ENCODE measurements at regions not wholly inside any gene's neighbourhood (a gene's known extent, or its start where the extent isn't known, plus 50 kb on each side); places are given as distances from the start of the nearest gene placed in this dataset.

- DNase-seq: no peak
These were observed 555.3 kb downstream of the MIAT start for GRCh38 chr22:27212617-27213177.

- DNase-seq: no peak
These were observed 555.9 kb downstream of the MIAT start for GRCh38 chr22:27213294-27213693.

DNA sequence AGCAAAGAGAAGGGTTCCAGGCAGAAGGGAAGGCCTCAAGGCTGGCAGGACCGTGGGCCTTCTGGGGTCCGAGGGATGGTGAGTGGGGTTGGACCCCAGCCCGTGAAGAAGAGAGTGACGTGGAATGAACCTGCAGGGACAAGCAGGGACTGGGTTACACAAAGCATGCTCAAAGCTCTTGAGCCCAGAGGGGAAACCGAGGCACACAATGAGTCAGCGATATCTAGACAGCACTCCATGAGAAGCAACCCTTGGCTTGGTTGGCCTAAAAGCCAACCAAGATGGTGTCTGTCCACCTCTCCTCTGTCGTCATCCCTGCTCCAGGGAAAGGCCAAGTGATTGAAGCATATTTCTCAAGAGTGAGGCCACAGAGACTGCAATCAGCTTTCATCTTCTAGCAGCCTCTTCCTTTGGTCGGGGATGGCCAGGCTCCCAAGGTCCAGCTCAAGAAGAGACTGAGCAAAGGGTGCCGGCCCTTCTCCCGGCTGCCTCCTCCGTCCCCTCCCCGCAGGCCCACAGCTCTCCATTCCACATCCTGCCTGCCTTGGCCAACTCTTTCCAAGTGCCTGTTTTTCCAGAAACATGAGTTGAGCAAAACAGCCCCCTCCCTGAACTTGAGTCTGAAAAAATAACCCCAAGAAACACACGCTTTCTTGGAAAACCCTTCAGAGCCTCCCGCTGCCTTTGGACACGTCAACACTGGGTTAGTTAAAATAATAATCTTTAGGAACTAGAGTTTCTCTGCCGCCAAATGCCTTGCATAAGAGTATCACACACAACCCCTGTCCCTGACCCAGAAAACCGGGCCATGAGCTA, 556.6 kb downstream of the MIAT start:
- DNase-seq: no peak

DNA sequence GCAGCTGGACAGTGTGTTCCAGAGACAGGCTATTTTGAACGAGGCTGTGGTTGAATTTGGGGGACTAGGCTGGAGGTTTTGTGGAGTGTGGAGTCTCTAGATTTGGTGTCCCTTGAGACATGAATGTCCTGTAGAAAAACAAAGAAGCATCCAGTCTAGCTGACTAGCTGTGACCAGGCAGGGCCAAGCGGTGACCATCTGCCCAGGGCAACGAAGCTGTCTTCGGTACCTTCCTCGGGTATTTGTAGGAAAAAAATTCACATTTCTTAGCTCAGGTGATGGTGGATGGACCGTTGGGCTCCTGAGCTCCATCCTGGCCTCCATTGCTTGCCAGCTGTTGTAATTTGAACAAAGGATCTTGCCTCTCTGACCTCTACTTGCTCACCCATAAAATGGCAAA, 557.3 kb downstream of the MIAT start:
- no peak for DNase-seq

GRCh38 chr22:27215871-27216270, 558.5 kb downstream of the MIAT start:
- DNase-seq: no peak

- no peak for DNase-seq
These were observed 559.1 kb downstream of the MIAT start for GRCh38 chr22:27216444-27216843.

- DNase-seq: no peak
These were observed 559.8 kb downstream of the MIAT start for GRCh38 chr22:27217154-27217553.

DNA sequence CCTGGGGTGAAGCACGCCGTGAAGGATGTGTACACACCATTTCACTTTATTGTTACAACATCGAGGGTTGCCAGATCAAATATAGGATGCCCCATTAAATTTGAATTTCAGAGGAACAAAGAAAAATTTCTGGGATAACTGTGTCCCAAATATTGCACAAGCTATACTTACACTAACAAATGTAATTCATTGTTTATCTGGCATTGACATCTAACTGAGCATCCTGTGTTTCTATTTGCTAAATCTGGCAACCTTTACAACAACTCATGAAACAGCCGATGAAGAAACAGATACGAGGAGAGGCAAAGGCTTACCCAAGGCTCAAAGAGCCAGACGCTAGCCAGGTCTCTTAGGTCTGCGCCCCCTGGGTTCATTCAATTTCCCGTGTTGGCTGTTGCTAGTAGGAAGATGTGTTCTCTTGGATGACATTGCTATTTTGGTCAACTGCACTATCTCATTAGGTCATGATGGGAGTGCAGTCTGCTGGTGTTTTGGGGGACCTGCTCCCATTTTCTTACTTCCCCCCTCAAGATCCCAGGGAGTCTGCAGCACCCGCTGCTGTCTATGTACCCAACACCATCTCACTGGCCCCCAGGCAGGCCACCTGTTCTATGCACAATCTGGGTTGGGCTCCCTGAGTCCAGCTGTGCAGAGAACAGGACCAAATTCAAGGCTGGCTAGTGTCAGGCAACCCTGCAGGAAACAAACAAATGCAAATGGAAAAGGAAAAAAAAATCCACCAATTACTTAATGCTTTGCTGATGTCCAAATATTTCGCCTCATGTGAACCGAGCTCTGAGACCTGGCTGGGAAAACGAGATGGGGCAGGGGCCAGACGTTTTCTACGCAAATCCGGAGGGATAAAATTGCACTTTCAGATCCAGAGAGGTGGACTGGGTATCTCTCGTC, 560.9 kb downstream of the MIAT start:
- DNase-seq: no peak

DNA sequence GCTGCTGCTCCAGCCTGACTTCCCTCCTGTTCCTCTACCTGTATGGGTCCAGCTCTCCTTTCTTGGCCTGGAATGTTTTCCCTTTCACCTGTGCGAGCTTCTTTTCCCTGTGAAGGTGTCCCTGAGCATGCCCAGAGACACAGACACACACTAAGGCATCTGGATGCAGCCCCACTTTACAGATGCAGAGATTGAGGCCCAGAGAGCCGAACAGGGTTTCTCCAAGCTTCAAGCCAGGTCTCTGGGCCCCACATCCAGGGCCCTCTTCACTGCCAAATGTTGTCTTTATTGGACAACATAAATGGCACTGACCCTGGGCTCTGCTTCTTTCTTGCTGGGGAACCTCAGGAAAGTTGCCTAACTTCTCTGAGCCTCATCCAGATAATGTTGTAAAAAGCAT, 561.6 kb downstream of the MIAT start:
- DNase-seq: no peak

DNA sequence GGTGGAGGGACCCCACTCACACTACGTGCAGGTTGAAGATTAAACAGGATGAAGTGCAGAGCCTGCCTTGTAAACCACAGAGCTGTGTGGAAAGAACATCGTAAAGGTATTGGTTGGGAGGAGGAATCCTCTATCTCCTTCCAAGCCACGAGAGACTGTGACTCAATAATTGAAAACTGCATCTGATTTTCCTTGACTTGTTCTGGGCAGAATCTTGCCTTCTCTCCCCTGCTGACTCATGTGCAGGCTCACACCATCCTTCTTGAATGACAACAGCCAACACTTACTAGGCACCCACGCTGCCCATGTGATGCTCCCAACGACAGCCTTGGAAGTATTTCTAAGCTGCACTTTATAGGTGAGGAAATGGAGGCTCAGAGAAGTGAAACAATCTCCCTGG, 563.0 kb downstream of the MIAT start:
- DNase-seq: no peak

GRCh38 chr22:27222178-27222577, 564.8 kb downstream of the MIAT start:
- DNase-seq: no peak

DNA sequence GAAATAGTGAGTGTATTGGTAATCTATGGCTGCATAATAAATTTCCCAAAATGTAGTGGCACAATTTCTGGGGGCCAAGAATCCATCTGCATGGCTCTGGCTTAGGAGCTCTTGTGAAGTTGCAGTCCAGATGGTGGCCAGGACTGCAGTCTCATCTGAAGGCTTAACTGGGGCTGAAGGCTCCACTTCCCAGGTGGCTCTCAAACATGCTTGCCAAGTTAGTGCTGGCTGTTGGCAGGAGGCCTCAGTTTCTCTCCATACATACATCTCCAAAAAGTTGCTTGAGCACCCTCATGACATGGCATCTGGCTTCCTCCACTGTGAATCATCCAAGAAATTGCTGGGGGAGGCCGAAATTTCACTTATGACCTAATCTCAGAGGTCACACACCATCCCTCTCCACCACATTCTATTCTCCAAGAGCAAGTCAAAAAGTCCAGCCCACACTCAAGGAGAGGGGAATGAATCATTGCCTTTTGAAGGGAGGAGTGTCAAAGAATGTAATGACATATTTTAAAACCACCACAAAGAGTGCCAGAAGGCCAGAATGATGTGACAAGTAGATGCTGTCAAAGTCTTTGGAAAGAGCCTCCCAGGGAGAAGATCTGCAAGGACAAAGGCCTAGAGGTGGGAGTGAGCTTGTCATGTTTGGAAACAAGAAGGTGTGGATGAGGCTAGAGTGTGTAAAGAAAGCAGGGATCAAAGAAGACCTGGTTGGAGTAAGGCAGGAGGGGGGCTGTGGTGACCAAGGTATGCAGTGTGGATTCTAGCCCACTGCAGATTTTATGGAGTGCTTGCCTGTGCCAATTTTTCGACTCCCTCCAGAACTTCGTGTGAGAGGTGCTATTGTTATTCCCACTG, 566.2 kb downstream of the MIAT start:
- no peak for DNase-seq

GRCh38 chr22:27224485-27225374, 567.3 kb downstream of the MIAT start:
- DNase-seq: no peak

DNA sequence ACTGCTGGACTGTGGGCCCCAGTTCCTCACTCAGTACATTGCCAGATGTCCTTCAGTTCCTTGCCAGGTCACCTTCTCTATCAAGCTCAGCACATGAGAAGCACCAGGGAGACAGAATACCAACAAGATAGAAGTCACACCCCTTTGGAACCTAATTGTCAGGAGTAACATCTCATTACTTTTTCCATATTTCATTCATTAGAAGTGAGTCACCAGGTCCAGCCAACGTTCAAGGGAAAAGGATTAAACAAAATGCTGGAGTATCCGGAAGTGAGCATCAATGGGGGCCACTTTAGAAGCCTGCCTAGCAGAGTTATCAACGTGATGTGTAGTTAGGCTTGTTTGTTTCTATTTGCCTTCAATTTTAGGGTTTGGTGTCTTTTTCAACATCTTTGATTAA, 569.3 kb downstream of the MIAT start:
- DNase-seq: no peak

GRCh38 chr22:27228771-27229170, 571.4 kb downstream of the MIAT start:
- no peak for DNase-seq

- no peak for DNase-seq
These were observed 571.4 kb downstream of the MN1 start for GRCh38 chr22:27230189-27230588.

- no peak for DNase-seq
These were observed 570.3 kb downstream of the MN1 start for GRCh38 chr22:27231266-27231665.

DNA sequence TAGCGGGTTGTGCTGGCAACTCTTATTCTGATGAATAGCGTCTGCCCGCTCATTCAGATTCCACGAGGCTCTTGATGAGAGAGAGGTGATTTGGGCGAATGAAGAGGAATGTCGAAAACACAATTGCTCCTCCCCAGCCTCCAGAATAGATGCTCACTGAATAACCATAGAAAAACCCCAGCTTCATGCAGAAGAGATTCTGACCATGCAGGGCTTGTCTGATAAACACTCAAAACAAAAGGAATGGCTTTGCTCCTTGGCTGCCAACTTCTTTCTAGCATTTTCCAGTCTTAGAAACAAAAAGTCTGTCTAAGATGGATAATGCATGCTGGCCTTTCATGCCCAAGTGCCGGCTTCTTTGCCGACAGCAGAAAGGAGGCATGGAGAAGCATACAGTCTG, 569.5 kb downstream of the MN1 start:
- DNase-seq: no peak

- DNase-seq: no peak
These were observed 564.3 kb downstream of the MN1 start for GRCh38 chr22:27237080-27237741.

DNA sequence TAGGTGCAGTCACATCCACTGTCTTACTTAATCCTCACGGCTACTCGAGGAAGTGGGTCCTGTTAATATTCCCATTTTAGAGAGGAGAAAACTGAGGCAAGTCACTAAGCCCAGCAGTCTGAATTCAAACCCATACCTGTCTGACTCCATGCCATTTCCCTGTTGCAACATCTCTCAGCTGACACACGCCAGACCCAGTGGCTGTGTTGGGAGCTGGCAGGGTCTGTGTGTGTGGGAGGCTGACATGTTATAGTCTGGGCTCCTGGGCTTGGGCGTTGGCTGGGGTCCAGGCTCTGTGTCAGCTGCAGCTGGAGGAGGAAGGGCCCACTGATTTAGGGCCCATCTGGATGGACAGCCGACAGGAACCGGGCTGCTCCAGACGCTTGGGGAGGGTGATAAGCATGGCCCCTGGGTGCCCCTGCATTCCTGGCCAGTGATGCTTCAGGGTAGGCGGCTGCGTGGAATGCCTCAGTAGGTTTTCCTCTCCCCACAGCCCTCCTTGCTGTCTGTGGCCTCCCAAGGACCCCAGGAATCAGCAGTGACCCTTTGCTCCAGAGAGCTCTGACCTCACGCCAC, 562.5 kb downstream of the MN1 start:
- DNase-seq: no peak

DNA sequence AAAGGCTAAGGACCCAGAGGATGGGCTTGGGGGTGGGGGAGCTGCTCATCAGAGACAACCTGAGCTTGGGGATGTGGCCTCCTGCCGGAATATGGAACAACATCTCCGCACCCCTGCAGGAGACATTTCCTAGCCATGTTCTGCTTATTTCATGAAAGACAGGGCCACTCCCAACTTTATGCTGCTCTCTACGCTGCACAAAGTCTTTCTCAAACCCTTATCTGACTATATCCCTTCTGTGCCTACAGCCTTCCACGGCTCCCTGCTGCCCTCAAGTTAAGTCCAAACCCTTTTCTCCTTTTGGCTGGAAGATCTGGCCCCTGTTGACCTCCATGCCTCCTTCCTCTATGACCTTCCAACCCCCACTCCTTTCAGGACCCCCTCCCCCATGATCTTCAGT, 562.0 kb downstream of the MN1 start:
- no peak for DNase-seq

Data from stimulated activated CD4-positive, alpha-beta T cell treated with anti-CD3 and anti-CD28 coated beads, Interleukin-1b, Interleukin-23, amount 100 ng/mL, for 48 hours (primary cell).